Fibroblast of skin of back (primary cell): ENCODE measurements at regions not wholly inside any gene's neighbourhood (a gene's known extent, or its start where the extent isn't known, plus 50 kb on each side); places are given as distances from the start of the nearest gene placed in this dataset.

Source experiments
- DNase-seq: peaks from one replicate; pipeline ENCODE4 v3.0.0-alpha.2; 2013

DNA sequence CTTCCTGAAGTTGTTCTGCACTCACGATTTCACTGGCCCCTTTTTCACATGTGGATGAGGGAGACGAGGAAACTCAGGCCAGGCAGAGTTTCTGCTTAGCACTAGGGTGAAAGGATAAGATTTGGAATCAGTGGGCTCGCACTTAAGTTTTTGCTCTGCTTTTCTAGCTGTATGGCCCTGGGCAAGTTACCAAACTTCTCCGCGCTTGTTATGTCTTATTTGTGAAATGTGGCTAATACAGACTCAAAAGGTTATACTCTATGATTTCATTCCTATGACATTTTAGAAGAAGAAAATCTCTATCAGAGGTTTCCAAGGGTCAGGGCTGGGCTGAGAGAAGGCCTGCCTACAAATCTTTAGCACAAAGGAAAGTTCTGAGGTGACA lies 191.9 kb upstream of the LRIG1 start:
- no peak for DNase-seq

DNA sequence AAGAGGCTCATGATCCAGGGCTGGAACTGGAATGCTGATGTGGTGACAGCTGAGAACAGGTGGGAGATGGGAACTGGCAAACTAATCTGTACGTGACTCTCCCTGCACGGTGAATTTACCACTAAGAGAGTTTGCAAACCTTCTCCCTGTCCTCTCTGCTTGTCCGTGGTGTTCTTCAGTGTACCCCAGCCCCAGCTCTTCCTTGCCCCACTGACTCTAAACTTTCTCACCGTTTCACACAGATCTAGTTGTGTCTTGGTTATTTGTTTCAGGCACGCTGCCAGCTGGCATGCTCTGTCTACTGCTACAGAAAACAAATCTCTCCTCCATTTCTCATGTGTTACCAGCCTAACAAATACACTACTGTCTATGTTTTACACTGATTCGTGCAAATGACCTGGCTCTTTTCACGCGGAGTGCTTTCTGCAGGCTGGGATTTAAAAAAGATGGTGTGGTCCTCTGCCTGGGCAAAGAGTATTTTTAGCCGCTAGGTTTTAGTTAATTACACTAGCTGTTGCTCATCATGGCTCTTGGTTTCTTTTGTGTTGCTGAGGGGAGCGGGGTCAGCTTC lies 192.7 kb upstream of the LRIG1 start:
- DNase-seq: peak; percentile 17

DNA sequence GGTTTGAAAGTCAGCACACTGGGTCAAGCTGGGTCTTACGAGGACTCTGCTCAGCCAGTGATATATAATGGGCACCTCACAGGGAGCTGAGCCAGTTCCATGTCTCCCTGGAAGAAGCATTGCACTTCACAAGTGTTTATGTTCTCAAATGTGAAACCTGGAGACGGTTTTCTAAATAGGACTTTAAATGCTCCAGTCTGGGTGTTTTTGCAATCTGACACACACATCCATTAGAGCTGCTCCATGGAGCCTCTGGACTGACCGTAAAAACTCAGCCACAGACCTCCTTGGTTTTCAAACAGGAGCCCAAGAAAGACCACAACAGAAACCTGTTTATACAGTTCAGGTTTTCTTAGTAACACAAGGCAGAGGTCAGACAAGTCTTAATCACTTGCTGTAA lies 201.3 kb upstream of the LRIG1 start:
- DNase-seq: no peak

DNA sequence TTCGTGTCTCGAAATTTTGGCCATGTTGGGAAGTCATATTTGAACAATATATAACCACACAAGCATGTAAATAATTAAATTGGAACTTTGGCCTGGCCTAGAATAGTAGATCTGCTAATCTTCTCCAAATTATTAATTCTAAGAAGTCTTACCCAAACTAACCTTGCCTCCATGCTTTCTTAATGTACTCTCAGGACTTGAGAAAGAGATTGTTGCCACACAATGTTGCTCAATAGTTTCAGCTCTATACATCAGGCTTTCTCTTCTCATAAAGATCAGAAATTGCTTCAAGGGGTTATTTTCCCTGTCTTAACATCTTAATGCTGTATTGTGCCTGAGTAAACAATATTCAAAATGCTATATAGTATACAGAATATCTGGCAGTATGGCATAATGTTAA lies 202.7 kb upstream of the LRIG1 start:
- DNase-seq: no peak

DNA sequence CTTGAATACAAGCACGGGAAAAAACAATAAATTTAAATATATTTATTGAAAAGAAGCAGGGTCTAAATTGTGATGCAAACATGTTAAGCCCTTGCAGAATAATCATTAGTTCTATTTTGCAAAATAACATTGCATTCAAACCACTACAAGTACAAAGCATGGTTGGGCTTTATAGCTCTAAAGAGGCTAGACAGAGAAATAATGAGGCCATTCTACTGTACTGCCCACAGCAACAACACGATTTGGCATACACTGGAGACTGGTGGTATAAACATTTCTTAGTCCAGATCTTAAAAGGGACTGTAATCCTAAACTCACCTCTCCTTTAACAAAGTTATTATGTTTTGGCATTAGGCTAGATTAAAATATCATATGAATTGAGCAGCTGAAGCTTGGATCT lies 204.3 kb upstream of the LRIG1 start:
- DNase-seq: no peak

DNA sequence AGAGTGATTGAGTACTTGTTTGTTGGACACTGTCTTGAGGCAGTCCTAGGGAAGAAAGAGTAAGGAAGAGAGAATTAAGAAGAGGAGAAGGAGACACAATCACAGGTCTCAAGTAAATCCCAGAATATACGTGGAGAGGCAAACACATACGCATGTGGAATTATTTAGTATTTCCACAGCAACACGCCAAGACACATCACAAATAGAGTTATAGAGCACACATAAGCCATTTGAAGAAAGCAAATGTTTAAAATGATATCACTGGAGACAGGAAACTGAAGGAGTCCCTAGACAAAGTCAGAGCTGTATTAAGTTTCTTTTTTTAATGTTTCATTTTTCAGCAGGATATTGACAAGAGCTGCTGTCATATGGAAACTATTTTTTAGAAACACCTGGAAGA lies 206.1 kb upstream of the LRIG1 start:
- DNase-seq: no peak

DNA sequence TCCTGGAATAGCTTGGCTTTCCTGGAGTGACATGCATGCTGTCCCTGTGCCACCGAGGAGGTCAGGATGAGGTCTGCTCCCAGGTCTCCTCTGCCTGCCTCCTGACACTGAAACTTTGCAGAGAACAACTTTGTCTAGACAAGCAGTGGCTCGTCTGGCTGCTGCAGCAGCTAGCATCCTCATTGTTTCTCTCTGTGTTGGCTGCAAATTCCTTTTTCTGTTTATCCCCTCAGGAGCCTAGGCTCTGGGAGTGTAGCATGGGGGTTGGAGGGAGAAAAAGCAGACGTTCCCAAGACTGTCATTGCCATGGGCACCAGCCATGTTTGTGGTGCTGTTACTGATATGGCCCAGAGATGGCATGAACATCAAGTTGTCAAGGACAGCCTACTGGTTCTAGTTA lies 208.7 kb upstream of the LRIG1 start:
- no peak for DNase-seq

DNA sequence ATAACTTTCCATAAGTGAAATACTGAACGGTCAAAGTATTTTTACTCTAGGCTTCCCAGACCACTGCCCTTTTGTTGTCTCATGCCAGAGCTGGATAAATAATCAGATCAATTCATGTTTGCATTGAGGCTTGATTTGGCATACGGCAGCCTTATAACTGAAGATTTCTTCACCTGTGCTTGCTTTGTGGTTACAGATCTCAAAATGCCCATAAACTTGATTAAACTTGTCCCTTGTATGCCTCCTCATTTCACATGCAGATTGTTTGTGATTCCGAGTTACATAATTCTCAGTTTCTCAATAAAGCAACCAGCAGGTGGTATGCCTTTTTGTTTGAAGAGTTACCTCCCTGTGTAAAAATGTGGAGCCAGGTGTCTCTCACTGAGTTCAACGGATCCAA lies 211.4 kb upstream of the LRIG1 start:
- DNase-seq: no peak

DNA sequence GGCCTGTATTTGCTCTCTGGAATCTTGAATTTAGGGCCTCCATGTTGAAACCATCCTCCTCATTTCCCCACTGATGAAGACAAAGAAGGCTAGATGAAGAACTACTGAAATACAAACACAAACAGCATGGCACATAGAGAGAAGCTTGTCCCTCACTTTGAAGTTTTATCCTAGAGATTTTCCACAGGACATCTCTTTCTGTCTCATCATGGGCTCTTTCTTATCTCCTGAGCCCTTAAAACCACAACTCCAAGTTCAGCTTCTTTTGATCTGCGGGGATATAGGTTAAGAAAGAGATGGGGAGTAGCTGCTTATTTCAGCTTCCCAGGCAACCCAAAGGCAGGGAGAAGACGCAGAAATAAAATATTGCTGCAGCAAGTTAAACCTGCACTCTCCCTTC lies 213.1 kb upstream of the LRIG1 start:
- no peak for DNase-seq

DNA sequence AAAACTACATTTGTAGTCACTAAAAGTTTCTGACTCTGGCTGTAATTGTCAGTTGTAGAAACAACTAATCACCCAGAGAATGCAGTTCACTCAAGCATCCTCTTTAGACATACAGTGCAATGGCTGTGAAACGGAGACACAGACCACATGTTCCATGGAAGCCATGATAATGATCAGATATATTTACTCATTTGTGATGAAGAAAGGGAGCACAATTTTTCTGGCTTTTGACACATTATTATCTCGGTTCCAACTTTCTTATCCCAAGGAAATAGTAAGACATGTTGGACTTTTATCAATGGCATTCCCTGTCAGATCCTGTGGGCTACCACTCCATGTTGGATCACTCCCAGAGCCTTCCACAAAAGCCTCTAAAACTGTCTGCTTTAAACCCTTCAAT lies 215.0 kb upstream of the LRIG1 start:
- no peak for DNase-seq

DNA sequence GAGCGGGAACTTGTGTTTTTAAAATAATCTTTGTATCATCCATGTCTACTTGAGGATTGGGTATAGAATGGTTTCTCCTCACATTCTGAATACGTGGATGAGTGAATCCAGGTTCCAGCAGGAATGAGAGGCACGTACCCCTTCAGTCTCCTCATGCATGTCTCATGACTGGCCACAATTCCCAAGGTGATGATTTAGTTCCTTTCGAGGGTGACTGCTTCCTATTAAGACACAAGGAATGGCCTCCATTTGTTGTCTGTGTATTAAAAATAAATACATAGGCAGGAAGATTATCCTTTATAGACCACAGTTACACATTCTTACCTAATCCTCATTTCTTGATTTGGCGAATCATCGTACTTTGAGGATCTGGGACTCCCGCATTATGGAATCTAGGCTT lies 217.0 kb upstream of the LRIG1 start:
- peak; percentile 70 for DNase-seq

DNA sequence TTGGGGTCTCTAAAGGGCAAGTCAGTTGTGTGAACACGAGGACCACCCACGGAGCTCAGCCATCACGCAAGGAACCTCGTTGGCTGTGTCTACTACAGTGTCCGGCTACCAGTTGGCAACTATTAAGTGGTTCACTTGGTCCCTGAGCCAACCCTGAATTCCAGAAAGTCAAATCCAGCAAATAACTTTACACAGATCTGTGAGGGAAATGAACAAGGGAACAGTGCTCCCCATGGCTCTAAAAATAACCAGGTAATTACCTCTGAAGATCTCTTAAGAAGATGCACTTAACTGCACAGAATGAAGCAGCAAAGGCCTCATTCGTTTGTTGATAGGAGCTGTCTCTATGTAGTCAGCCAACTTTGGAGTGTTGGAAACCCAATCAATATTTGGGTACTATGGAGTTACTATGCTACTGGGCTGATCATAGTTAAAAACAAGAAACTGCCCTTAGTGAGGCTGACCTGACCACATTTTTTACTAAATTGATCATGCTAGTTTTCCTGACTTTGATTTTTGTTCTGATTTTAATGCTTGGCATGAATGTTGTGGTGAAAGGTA lies 219.1 kb upstream of the LRIG1 start:
- no peak for DNase-seq

DNA sequence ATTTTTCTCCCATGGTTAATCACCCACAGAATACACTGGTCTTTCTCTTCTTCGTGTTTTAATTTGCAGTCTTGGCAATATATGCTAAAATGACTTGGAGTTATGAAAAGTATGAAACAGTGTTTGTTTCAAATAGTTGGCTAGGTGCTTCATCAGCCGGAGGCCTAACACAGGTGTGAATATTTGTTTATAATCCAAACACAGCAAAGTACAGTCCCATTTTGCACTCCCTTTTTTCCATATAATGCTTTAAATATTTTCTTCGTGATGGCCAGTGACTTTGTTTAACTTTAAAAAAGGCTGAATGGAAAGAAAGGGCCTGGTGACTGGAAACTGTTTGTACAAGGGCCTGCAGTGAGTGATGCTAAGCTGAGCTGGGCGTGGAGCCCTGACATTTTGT lies 219.7 kb upstream of the LRIG1 start:
- DNase-seq: no peak

DNA sequence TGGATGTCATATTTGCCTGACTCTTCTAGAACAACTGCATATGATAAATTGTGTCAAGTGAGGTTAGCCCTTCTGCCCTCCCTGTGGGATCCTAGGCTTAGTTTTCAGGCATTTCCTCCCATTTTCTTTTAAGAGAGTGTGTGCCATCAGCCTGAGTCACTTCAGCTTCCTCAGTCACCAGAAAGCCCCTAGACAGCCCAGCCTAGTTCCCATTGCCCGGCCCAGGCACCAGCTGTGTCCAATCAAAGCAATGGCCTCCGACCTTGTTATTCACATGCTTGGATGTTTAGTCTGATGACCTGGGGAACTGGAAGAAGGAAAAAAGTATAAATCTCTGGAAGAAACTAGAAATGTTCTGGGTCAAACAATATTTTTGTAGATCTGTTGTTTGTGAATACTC lies 221.9 kb upstream of the LRIG1 start:
- DNase-seq: peak; percentile 91

DNA sequence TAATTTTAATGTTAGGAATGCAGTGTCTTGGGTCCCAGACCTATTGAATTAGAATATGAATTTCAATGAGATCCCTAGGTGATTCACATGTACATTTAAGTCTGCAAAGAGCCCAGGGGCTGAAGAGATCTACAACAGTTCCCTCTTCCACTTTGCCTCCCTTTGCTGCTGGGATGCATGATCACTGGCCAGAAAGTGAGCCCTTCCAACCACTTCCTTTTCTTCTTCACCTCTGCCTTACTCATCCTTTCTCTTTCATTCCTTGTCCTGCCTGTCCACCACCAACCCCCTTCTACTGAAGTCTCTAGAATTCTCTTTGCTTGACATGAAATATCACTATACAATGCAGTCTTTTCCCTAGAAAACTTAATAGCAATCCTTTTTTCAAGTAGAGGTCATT lies 222.4 kb upstream of the LRIG1 start:
- DNase-seq: peak; percentile 33

DNA sequence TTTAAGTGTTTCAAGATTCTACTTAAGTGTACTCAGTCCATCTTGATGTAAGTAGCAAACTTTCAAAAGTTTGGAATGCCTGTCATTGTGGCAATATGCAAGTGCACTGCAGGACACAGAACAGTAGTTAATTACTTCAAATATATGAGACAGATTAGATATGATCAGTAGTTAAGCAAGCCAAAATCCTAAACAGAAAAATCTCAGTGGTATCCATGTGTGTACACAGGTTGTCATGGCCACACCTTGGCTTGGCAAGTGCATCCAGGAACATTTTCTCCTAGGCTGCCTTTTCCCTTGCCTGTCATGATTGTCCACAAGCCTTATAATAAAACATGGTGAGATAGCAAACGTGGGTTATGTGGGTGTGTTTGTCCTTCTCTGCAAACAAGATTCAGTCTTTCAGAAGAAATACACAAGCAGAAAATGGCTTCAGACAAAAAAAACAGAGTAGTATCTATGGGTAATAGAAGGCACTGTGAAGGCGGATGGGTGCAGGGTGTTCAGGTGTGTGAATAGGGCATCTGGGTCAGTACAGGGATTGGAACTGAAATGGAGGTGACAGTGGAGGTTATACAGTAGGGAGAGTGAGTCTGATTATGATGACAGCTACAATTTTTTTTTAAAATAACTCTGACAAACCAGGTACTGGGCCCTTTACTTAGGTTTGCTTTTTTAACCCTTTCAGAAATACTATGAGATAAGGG lies 229.0 kb upstream of the LRIG1 start:
- DNase-seq: no peak

DNA sequence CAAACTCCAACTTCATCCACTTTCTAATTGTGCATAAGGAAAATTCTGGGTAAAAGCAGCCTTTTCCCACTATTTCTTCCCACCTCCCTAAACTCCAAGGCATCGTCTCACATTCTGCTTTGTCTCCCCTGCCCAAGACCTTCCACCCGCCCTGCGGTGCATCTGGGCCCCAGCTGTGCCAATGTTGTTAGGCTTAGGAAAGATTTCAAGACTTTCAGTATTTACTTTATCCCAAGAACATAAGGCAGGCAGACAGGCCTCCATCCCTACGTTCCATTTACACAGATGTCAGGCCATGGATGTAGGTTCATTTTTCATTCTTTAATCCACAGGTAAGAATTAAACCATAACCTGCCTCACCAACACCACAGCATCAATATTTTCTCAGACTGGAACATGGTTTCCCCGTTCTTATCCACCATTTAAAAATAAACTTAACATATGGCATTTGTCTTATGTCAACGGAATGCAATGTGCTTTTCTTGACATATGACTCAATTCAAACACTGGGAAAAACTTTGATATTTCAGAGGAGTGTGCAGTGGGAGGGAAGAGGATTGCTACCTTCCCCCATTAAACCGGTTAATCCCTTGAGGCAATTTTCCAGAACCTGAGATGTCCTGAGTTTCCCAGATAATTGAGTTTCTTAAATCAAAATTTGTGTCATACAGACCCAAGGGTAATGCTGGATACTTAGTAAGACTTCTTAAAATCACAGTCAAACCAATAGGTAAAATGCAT lies 238.0 kb upstream of the LRIG1 start:
- DNase-seq: peak; percentile 89

DNA sequence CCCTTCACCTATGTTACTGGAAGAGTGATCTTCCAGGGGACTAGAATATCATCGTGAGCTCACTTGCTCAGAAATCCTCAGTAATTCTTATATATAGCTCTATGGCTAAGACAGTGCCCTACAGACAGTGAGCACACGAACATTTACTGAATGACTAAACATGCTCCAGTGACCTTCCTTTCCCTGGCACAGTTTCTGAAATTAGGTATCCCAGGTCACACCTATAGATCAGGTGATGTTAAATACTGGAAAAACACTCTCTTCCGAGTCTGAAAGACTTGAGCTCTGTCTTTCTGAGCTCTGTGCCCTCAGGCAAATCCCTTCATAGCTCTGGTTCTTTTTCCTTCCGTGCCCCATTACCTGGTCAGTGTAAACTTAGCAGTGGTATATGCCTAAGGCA lies 239.4 kb upstream of the LRIG1 start:
- DNase-seq: no peak

DNA sequence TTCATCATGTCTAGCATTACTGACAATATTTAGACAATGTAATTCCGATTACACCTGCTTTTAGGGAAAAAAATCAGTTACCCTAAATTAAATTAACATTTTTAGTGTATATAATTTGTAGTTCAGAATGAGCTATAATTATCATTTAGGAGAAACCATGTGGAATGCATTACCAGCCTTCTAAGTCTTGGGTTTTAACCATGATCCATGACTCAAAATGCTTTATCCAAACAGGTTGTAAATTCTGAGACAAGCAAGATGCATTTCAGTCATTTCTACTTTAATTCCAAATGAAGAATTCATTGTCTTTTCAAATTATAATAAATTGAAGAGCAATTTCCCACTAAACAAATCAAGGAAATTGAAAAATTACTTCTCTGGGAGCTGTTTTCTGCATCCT lies 243.7 kb upstream of the LRIG1 start:
- DNase-seq: no peak

DNA sequence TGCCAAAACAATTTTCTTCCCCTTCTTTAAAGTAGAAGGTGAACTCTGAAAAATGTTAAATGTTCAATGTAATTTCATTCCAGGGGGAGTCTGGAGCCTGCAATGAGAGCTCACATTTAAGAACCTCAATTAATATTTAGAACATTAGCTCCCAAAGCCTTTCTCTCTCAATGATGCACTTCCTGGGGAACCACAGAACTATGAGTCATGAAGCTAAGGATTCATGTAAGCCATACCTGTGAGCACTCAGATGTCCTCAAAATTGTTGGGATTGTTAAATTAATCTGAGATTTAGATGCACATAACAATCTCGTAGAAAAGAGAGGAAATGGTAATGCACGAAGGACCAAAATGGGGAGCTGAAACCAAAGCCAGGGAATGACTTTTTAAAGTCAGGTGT lies 244.2 kb upstream of the LRIG1 start:
- no peak for DNase-seq

DNA sequence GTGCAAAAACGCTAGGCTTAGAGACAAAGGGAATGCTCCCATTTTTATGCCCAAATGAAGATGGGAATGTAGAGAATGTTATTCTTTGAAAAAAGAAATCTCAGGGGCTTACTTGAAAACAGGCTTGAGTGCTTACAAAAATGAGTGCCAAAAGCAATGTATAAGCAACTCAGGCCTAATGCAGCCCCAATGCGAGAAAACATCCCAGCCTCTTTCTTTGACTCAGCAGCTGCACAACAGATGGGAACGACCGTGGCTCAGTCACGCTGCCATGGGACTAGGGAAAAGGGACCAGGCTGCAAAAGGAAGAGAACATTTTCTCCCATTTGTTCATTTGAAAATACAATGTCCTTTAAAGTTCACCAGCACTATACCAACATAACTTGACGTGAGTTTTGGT lies 246.4 kb upstream of the LRIG1 start:
- peak; percentile 71 for DNase-seq

DNA sequence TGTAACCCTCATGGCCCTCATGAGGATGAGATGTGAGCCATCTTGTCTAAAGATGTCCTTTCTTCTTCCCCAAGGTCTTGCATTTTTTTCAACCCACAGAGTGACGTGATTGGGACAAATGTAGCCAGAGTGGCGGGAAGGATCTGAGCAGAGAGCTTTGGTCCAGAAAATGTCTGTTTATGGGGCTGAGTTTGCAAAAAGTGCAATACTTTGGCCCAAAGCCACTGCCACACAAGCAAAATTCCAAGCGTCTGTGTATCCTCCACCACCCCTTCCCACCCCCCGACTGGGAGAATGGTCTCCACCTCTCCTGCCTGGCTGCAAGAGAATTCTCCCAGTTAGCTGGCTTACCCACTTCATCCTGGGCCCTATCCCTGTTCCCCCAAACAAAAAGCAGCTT lies 246.9 kb upstream of the LRIG1 start:
- peak; percentile 56 for DNase-seq

DNA sequence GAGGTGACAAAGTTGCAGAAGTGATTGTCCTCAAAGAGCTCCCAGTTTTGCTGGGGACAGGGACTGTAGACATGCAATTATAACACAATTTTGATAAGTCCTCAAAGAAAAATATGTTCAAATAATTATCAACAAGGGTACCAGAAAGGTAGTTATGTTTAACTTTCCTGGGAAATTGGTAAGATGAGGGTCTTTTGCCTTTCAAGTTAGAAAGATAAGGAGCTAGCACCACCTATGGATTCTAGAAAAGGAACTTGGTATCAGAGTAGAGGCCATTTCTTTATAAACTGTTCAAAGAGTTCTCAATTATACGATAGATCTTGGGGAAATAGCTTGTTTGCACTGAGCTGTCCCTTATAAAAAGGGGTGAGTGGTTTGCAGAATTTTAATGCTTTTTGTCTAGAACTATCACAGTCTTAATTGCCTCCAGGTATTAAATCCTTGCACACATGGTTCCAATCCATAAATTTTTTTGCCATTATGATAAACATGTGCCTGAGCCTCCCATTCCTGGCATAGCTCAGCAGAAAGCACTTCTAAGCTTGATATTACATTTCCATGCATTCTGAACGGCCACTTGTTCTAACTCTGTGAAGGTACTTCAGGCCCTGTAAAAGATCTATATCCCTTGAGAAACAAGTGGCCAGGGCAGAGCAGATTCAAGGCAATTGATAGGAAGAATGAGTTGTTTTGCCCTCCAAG lies 247.5 kb upstream of the LRIG1 start:
- peak; percentile 18 for DNase-seq
